ENCODE measurements at regions not wholly inside any gene's neighbourhood (a gene's known extent, or its start where the extent isn't known, plus 50 kb on each side); places are given as distances from the start of the nearest gene placed in this dataset.

- no peak for TF ChIP-seq ZNF532 (CRISPR knock-in tag; IDR thresholded peaks at IDR 0.05; ENCODE audit: borderline replicate concordance)
- no peak for TF ChIP-seq MLX (CRISPR knock-in tag; IDR thresholded peaks at IDR 0.05)
- TF ChIP-seq, protein P1, sequence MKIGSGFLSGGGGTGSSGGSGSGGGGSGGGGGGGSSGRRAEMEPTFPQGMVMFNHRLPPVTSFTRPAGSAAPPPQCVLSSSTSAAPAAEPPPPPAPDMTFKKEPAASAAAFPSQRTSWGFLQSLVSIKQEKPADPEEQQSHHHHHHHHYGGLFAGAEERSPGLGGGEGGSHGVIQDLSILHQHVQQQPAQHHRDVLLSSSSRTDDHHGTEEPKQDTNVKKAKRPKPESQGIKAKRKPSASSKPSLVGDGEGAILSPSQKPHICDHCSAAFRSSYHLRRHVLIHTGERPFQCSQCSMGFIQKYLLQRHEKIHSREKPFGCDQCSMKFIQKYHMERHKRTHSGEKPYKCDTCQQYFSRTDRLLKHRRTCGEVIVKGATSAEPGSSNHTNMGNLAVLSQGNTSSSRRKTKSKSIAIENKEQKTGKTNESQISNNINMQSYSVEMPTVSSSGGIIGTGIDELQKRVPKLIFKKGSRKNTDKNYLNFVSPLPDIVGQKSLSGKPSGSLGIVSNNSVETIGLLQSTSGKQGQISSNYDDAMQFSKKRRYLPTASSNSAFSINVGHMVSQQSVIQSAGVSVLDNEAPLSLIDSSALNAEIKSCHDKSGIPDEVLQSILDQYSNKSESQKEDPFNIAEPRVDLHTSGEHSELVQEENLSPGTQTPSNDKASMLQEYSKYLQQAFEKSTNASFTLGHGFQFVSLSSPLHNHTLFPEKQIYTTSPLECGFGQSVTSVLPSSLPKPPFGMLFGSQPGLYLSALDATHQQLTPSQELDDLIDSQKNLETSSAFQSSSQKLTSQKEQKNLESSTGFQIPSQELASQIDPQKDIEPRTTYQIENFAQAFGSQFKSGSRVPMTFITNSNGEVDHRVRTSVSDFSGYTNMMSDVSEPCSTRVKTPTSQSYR (CRISPR knock-in tag; IDR thresholded peaks at IDR 0.05): no peak
- no peak for TF ChIP-seq ATF2 (CRISPR knock-in tag; IDR thresholded peaks at IDR 0.05; ENCODE audit: borderline replicate concordance, low read depth)
- TF ChIP-seq IRF2 (CRISPR knock-in tag; IDR thresholded peaks at IDR 0.05; ENCODE audit: borderline replicate concordance, low read depth): no peak
- TF ChIP-seq CBFB (CRISPR knock-in tag; IDR thresholded peaks at IDR 0.05; ENCODE audit: low read depth): no peak
- no peak for TF ChIP-seq ELF4 (CRISPR knock-in tag; IDR thresholded peaks at IDR 0.05; ENCODE audit: low read depth)
- TF ChIP-seq HMGA2 (CRISPR knock-in tag; IDR thresholded peaks at IDR 0.05): no peak
- no peak for TF ChIP-seq ATF1 (CRISPR knock-in tag; IDR thresholded peaks at IDR 0.05)
- TF ChIP-seq, protein P2, sequence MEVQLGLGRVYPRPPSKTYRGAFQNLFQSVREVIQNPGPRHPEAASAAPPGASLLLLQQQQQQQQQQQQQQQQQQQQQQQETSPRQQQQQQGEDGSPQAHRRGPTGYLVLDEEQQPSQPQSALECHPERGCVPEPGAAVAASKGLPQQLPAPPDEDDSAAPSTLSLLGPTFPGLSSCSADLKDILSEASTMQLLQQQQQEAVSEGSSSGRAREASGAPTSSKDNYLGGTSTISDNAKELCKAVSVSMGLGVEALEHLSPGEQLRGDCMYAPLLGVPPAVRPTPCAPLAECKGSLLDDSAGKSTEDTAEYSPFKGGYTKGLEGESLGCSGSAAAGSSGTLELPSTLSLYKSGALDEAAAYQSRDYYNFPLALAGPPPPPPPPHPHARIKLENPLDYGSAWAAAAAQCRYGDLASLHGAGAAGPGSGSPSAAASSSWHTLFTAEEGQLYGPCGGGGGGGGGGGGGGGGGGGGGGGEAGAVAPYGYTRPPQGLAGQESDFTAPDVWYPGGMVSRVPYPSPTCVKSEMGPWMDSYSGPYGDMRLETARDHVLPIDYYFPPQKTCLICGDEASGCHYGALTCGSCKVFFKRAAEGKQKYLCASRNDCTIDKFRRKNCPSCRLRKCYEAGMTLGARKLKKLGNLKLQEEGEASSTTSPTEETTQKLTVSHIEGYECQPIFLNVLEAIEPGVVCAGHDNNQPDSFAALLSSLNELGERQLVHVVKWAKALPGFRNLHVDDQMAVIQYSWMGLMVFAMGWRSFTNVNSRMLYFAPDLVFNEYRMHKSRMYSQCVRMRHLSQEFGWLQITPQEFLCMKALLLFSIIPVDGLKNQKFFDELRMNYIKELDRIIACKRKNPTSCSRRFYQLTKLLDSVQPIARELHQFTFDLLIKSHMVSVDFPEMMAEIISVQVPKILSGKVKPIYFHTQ (CRISPR knock-in tag; IDR thresholded peaks at IDR 0.05): no peak
Observed at GRCh38 chr19:31049431-31049830, 299.8 kb downstream of the TSHZ3 start (continued).

GRCh38 chr19:31046024-31046423, 303.2 kb downstream of the TSHZ3 start:
- Mint-ChIP-seq H3K27me3 (ENCODE audit: low read depth) (no peaks in the 10 kb centered on the region), H3K9me3 (peaks cover 4% of the 10 kb centered on the region; the same call in 1 of the 2 replicates), H3K36me3 (no peaks in the 10 kb centered on the region), H3K4me3 (no peak overlapping the region), H3K4me1 (no peaks in the 10 kb centered on the region), H3K27ac (no peak overlapping the region)
- DNase-seq (ENCODE audit: low spot score): no peak
- ChIA-PET POLR2A (no interaction called here), CTCF (no interaction called here)
- ATAC-seq: no peak
- TF ChIP-seq ZNF423 (CRISPR knock-in tag; IDR thresholded peaks at IDR 0.05): no peak
- TF ChIP-seq, protein P3, sequence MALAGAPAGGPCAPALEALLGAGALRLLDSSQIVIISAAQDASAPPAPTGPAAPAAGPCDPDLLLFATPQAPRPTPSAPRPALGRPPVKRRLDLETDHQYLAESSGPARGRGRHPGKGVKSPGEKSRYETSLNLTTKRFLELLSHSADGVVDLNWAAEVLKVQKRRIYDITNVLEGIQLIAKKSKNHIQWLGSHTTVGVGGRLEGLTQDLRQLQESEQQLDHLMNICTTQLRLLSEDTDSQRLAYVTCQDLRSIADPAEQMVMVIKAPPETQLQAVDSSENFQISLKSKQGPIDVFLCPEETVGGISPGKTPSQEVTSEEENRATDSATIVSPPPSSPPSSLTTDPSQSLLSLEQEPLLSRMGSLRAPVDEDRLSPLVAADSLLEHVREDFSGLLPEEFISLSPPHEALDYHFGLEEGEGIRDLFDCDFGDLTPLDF (CRISPR knock-in tag; IDR thresholded peaks at IDR 0.05): no peak
- TF ChIP-seq E2F5 (CRISPR knock-in tag; IDR thresholded peaks at IDR 0.05): no peak
- no peak for TF ChIP-seq NR2C2 (CRISPR knock-in tag; IDR thresholded peaks at IDR 0.05)
- TF ChIP-seq ZNF512 (CRISPR knock-in tag; IDR thresholded peaks at IDR 0.05; ENCODE audit: borderline replicate concordance): no peak
- TF ChIP-seq STAT6 (CRISPR knock-in tag; conservative IDR thresholded peaks at IDR 0.05; ENCODE audit: low read depth): no peak
- TF ChIP-seq CREM (CRISPR knock-in tag; IDR thresholded peaks at IDR 0.05): no peak
